ENCODE measurements at regions not wholly inside any gene's neighbourhood (a gene's known extent, or its start where the extent isn't known, plus 50 kb on each side); places are given as distances from the start of the nearest gene placed in this dataset.

- DNase-seq (no peak), ATAC-seq (ENCODE audit: insufficient read depth, low FRiP score) (no peak)
- Histone ChIP-seq H3K36me3 (ENCODE audit: control insufficient read depth in 4 of 4, insufficient read depth in 4 of 4, low read length in 4 of 4) (no peaks in the 10 kb centered on the region), H3K9me3 (ENCODE audit: control insufficient read depth in 4 of 4, insufficient read depth in 3 of 4, low read length in 3 of 4) (no peaks in the 10 kb centered on the region), H3K27ac (ENCODE audit: low read depth in 1 of 2, low read length in 1 of 2) (no peak overlapping the region), H3K27me3 (ENCODE audit: control insufficient read depth in 3 of 3, insufficient read depth in 3 of 3, low read length in 2 of 3) (no peaks in the 10 kb centered on the region), H3K9ac (ENCODE audit: insufficient read depth in 1 of 2, low read length in 2 of 2) (no peak overlapping the region), H3K4me3 (no peak overlapping the region), H3K4me1 (ENCODE audit: control insufficient read depth in 5 of 5, insufficient read depth in 5 of 5, low read length in 5 of 5) (no peaks in the 10 kb centered on the region)
- TF ChIP-seq CTCF (IDR thresholded peaks at IDR 0.05; ENCODE audit: control extremely low read depth, extremely low read depth) = no peak
- WGBS, 2 donors = 84 to 88% methylated on average over 2 of the region's 2 CpGs
These were observed 1888.2 kb downstream of the EFNA5 start for GRCh38 chr5:105782501-105782900.

DNA sequence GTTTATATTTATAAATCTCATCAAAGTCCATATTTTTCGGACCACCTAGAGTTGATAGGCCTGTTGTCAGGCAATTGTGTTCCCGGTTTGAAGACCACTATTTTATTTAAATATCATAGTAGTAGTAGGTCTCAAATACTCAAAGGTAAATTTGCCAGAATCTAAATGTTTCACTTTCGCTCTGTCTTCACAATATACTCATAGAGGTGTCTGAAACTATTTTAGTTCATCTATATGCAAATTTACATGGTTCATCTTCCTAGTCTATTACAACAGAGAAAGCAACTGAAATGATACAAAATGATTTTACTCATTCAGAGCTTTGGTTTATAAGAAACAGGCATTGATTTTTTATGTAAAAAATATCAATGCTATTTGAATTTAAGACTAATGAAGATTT is 1897.5 kb downstream of the EFNA5 start:
- no peak overlapping the region for H3K27ac ChIP-seq (ENCODE audit: low read depth in 1 of 2, low read length in 1 of 2)
- ATAC-seq (ENCODE audit: insufficient read depth, low FRiP score) (no peak), DNase-seq (no peak)
- H3K27me3 ChIP-seq (ENCODE audit: control insufficient read depth in 3 of 3, insufficient read depth in 3 of 3, low read length in 2 of 3) = no peaks in the 10 kb centered on the region
- WGBS, 2 donors = 85 to 87% methylated on average over 3 of the region's 3 CpGs
- no peaks in the 10 kb centered on the region for H3K4me1 ChIP-seq (ENCODE audit: control insufficient read depth in 5 of 5, insufficient read depth in 5 of 5, low read length in 5 of 5)
- H3K9me3 ChIP-seq (ENCODE audit: control insufficient read depth in 4 of 4, insufficient read depth in 3 of 4, low read length in 3 of 4) = no peaks in the 10 kb centered on the region
- no peaks in the 10 kb centered on the region for H3K36me3 ChIP-seq (ENCODE audit: control insufficient read depth in 4 of 4, insufficient read depth in 4 of 4, low read length in 4 of 4)
- no peak overlapping the region for H3K4me3 ChIP-seq
- H3K9ac ChIP-seq (ENCODE audit: insufficient read depth in 1 of 2, low read length in 2 of 2) = no peak overlapping the region
- TF ChIP-seq CTCF (IDR thresholded peaks at IDR 0.05; ENCODE audit: control extremely low read depth, extremely low read depth) = no peak

DNA sequence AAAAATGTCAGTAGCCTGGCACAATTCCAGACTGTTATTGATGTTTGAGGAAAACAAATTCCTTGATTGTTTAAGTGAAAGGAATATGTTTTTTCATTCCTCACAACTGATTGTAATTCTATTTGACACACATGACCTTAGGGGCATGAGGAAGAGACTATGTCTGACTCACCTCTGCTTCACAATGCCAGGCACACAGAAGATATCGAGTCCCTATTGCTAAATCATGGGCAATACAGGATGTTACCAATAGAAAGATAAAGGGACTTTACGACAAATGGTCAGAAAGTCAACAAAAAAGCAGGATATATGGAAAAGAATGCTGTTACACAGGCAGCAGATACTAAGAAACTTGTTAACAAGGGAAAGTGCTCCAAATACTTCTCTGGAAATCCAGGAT is 1903.5 kb downstream of the EFNA5 start:
- no peak for TF ChIP-seq CTCF (IDR thresholded peaks at IDR 0.05; ENCODE audit: control extremely low read depth, extremely low read depth)
- 58 to 68% methylated on average over 2 of the region's 2 CpGs for WGBS, 2 donors
- no peak overlapping the region for H3K27ac ChIP-seq (ENCODE audit: low read depth in 1 of 2, low read length in 1 of 2)
- no peak overlapping the region for H3K4me3 ChIP-seq
- H3K4me1 ChIP-seq (ENCODE audit: control insufficient read depth in 5 of 5, insufficient read depth in 5 of 5, low read length in 5 of 5) = no peaks in the 10 kb centered on the region
- peaks cover 0 to 6% (median 1%) of the 10 kb centered on the region in 4 donors for H3K9me3 ChIP-seq (ENCODE audit: control insufficient read depth in 4 of 4, insufficient read depth in 3 of 4, low read length in 3 of 4)
- no peaks in the 10 kb centered on the region for H3K27me3 ChIP-seq (ENCODE audit: control insufficient read depth in 3 of 3, insufficient read depth in 3 of 3, low read length in 2 of 3)
- H3K36me3 ChIP-seq (ENCODE audit: control insufficient read depth in 4 of 4, insufficient read depth in 4 of 4, low read length in 4 of 4) = no peaks in the 10 kb centered on the region
- DNase-seq (no peak), ATAC-seq (ENCODE audit: insufficient read depth, low FRiP score) (no peak)
- H3K9ac ChIP-seq (ENCODE audit: insufficient read depth in 1 of 2, low read length in 2 of 2) = no peak overlapping the region

GRCh38 chr5:105762728-105763127 is 1908.0 kb downstream of the EFNA5 start:
- Histone ChIP-seq H3K9ac (ENCODE audit: insufficient read depth in 1 of 2, low read length in 2 of 2) (no peak overlapping the region), H3K4me1 (ENCODE audit: control insufficient read depth in 5 of 5, insufficient read depth in 5 of 5, low read length in 5 of 5) (no peaks in the 10 kb centered on the region), H3K4me3 (no peak overlapping the region), H3K36me3 (ENCODE audit: control insufficient read depth in 4 of 4, insufficient read depth in 4 of 4, low read length in 4 of 4) (no peaks in the 10 kb centered on the region), H3K9me3 (ENCODE audit: control insufficient read depth in 4 of 4, insufficient read depth in 3 of 4, low read length in 3 of 4) (peaks cover 0 to 22% (median 10%) of the 10 kb centered on the region in 4 donors), H3K27me3 (ENCODE audit: control insufficient read depth in 3 of 3, insufficient read depth in 3 of 3, low read length in 2 of 3) (no peaks in the 10 kb centered on the region), H3K27ac (ENCODE audit: low read depth in 1 of 2, low read length in 1 of 2) (no peak overlapping the region)
- 55 to 56% methylated on average over 1 of the region's 1 CpG for WGBS, 2 donors
- ATAC-seq (ENCODE audit: insufficient read depth, low FRiP score) (no peak), DNase-seq (no peak)
- no peak for TF ChIP-seq CTCF (IDR thresholded peaks at IDR 0.05; ENCODE audit: control extremely low read depth, extremely low read depth)
